Nephron progenitor cell (in vitro differentiated cells): ENCODE measurements at regions not wholly inside any gene's neighbourhood (a gene's known extent, or its start where the extent isn't known, plus 50 kb on each side); places are given as distances from the start of the nearest gene placed in this dataset.

Experiments used
- DNase-seq: peaks from one replicate; pipeline ENCODE4 v3.0.0; 2021
- H3K27ac Mint-ChIP-seq: 2 replicates; pipeline ENCODE4 v1.8.0; 2021; ENCODE audit warnings: mild to moderate bottlenecking, moderate library complexity, mixed read lengths
- H3K27me3 Mint-ChIP-seq: 2 replicates; pipeline ENCODE4 v1.8.0; 2021; ENCODE audit warnings: mild to moderate bottlenecking, low read depth, mixed read lengths; ENCODE audit not compliant: poor library complexity
- H3K36me3 Mint-ChIP-seq: 2 replicates; pipeline ENCODE4 v1.8.0; 2021; ENCODE audit warnings: low read depth, mixed read lengths
- H3K4me1 Mint-ChIP-seq: 2 replicates; pipeline ENCODE4 v1.8.0; 2021; ENCODE audit warnings: mixed read lengths
- H3K4me3 Mint-ChIP-seq: 2 replicates; pipeline ENCODE4 v1.8.0; 2021; ENCODE audit warnings: mild to moderate bottlenecking, moderate library complexity, mixed read lengths
- H3K9me3 Mint-ChIP-seq: 2 replicates; pipeline ENCODE4 v1.8.0; 2021; ENCODE audit warnings: mild to moderate bottlenecking, moderate library complexity, mixed read lengths
- CTCF ChIP-seq: fragments of 200-600 bp; sonication (generic); IDR thresholded peaks from 2 replicates; pipeline ENCODE4 v1.5.0; 2021; ENCODE audit warnings: antibody characterized with exemption

- H3K36me3 Mint-ChIP-seq, result no peaks in the 10 kb centered on the region
- TF ChIP-seq CTCF, result no peak
- H3K27ac Mint-ChIP-seq, result no peak overlapping the region
- no peak overlapping the region for H3K4me3 Mint-ChIP-seq
- H3K4me1 Mint-ChIP-seq, result no peaks in the 10 kb centered on the region
- no peak for DNase-seq
- peaks cover 30% of the 10 kb centered on the region for H3K9me3 Mint-ChIP-seq
- peaks cover 3% of the 10 kb centered on the region for H3K27me3 Mint-ChIP-seq
Measured at GRCh38 chrX:134101636-134102035, 116.2 kb upstream of the GPC3 start.

GRCh38 chrX:134115270-134115669 lies 121.7 kb upstream of the CCDC160 start:
- H3K36me3 Mint-ChIP-seq, result no peaks in the 10 kb centered on the region

GRCh38 chrX:134137341-134137740 lies 99.6 kb upstream of the CCDC160 start:
- H3K4me1 Mint-ChIP-seq, result no peaks in the 10 kb centered on the region
- no peaks in the 10 kb centered on the region for H3K9me3 Mint-ChIP-seq
- no peaks in the 10 kb centered on the region for H3K36me3 Mint-ChIP-seq
- H3K27ac Mint-ChIP-seq, result no peak overlapping the region
- peaks cover 17% of the 10 kb centered on the region for H3K27me3 Mint-ChIP-seq
- no peak for TF ChIP-seq CTCF
- no peak for DNase-seq
- no peak overlapping the region for H3K4me3 Mint-ChIP-seq

More at GRCh38 chrX:134115270-134115669, 121.7 kb upstream of the CCDC160 start:
- TF ChIP-seq CTCF, result no peak
- H3K9me3 Mint-ChIP-seq, result peaks cover 28% of the 10 kb centered on the region
- no peak overlapping the region for H3K4me3 Mint-ChIP-seq
- no peaks in the 10 kb centered on the region for H3K4me1 Mint-ChIP-seq
- no peak for DNase-seq
- peaks cover 7% of the 10 kb centered on the region for H3K27me3 Mint-ChIP-seq
- H3K27ac Mint-ChIP-seq, result no peak overlapping the region

- DNase-seq, result no peak
- no peak overlapping the region for H3K27ac Mint-ChIP-seq
- H3K4me1 Mint-ChIP-seq, result no peaks in the 10 kb centered on the region
- no peak overlapping the region for H3K4me3 Mint-ChIP-seq
- no peaks in the 10 kb centered on the region for H3K9me3 Mint-ChIP-seq
- peaks cover 17% of the 10 kb centered on the region for H3K27me3 Mint-ChIP-seq
- H3K36me3 Mint-ChIP-seq, result no peaks in the 10 kb centered on the region
- TF ChIP-seq CTCF, result no peak
Measured at GRCh38 chrX:134139090-134139489, 97.9 kb upstream of the CCDC160 start.

- Mint-ChIP-seq H3K4me3 (no peak overlapping the region), H3K27ac (no peak overlapping the region), H3K9me3 (no peaks in the 10 kb centered on the region), H3K4me1 (no peaks in the 10 kb centered on the region), H3K27me3 (peaks cover 3% of the 10 kb centered on the region), H3K36me3 (no peaks in the 10 kb centered on the region)
- TF ChIP-seq CTCF, result peak; percentile 44
- DNase-seq, result no peak
Measured at GRCh38 chrX:134144231-134144630, 92.8 kb upstream of the CCDC160 start.

GRCh38 chrX:134146493-134146892 lies 90.5 kb upstream of the CCDC160 start:
- H3K27ac Mint-ChIP-seq, result no peak overlapping the region
- no peaks in the 10 kb centered on the region for H3K36me3 Mint-ChIP-seq
- H3K9me3 Mint-ChIP-seq, result no peaks in the 10 kb centered on the region
- peaks cover 8% of the 10 kb centered on the region for H3K4me1 Mint-ChIP-seq
- TF ChIP-seq CTCF, result no peak
- no peaks in the 10 kb centered on the region for H3K27me3 Mint-ChIP-seq
- peak; percentile 33 for DNase-seq
- H3K4me3 Mint-ChIP-seq, result no peak overlapping the region
